Stimulated activated CD4-positive, alpha-beta T cell treated with anti-CD3 and anti-CD28 coated beads, Interleukin-2, amount 100 ng/mL, for 24 hours (primary cell): ENCODE measurements at regions not wholly inside any gene's neighbourhood (a gene's known extent, or its start where the extent isn't known, plus 50 kb on each side); places are given as distances from the start of the nearest gene placed in this dataset.
A peak's percentile ranks its signal among the peaks of the same experiment; 100 is the strongest.
"Not testable (repeated sequence)": the region's sequence is repeated elsewhere in the genome, so short reads cannot be mapped to it uniquely, and the experiment has no call there.

Source experiments
- DNase-seq, 2 donors: peaks; one replicate each; pipeline ENCODE4 v3.0.0-alpha.2; 2020

DNA sequence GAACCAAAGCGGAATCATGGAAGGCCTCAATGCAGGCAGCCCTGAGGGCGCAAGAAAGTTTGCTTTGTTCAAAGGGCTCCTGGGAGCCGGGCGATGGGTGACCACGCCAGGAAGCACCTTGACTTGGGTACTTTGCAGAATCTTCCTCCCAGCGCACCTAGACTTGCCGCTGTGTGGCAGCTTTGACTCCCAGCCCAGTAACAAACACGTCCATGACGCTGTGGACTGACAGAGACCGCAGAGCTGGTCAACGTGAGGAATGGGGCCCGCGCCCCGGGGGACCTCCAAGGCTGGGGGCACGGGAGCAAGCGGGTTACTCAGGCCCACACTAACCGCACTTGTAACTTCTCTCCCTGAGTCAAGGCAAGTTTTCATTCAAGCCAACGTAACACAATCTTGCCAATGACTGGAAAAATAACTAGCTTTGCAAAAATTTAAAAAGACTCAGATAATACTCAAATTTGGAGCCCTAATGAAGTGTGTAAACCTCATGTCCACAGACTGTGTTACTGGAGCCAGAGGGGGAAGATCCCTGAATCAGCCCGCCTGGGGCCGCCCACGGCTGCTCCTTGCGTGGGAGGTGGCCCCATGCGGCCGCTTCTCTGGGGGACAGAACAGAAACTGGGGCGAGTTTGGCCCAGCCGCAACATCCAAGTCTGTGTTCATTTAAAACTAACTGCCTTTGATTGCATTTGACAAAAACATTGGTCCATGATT, 130.8 kb downstream of the DNAJB6 start:
- DNase-seq = no peak

DNA sequence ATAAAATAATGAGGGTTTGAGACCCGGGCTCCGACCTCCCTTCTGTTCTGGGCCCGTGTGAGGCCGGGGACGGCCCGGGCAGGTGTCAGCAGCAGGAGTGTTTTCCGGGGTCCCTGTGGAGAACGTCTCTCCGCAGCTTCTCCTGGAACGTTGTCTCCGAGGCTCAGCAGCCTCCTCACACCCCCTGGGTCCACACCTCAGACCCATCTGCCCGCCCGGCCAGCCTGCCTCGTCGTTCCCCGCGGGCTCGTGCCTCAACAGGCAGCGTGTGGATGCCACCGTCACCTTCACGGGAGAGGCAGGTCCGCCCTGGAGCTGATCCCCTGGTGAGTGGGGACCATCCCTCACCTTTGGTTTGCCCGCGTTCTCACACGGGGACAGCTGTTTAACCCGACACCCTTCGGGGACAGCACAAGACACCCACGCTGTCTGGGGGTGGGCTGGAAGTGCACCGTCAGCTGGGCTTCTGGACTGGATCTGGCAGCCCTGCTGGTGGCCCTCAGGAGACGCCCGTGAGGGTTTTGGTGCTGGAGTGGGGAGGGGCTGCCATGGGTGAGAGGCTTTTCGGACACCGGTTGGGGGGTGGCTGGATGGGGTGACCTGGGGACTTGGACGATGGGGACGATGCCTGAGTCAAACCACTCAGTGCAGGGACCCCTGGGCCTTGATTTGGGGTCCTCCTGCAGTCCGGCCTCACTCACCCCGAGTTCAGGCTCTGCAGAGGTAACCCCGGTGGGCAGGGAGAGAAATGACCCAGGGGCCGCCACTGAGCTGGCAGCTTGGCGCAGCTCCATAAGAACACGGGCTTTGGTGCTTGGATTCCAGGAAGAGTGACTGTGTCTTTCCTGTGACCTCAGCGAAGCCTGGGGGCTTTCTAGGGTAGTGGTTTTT, 131.7 kb downstream of the DNAJB6 start:
- no peak for DNase-seq

DNA sequence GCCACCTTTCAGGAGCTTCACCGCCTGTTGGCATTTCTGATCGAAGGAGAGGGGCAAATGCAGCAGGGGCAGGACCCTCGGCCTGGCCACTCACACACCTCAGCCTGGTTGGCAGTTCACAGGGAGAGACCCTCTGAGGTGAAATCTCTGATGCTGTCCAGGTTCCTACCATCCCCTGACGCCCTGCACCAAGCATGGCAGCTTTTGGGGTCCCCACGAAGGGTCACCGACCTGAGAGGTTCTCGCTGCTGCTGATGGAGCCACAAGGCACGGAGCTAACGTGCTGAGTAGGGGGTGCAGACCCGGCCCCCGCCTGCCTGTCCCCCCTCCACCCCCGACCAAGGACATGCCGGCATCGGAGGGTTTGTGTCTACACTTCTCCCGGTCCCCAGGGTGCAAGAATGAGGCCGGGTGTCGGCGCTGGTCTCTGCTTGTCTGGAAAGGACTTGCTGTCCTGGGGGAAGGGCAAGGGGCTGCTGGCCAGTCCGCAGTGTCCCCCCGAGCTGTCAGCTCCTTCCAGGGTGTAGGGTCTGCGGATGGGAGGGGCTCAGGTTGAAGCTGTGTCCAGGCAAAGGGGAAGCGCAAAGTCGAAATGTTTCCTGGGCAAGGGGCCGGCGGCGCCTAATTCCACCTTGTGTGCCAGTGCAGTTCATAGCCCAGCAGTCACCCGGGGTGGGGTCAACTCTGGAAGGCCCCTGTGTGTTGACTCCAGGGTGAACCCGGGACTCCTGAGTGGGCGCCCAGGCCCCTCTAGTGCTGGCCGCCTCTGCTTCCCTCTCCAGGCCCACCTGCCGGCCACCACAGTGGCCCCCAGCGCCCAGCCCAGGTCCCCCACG, 132.6 kb downstream of the DNAJB6 start:
- DNase-seq = no peak

DNA sequence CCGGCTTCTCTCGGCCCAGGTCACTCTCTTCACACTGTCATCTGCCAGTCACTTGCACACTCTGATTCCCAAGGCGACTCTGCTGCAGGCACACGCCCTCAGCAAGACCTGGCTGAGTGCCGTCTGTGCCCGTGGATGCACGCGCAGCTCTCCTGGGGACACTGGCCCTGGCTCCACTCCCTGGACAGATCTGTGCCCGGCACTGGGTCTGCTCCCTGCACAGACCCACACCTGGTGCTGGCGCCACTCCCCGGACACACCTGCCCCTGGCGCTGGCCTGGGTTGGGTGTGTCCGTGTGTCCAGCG, 133.2 kb downstream of the DNAJB6 start:
- no peak for DNase-seq

DNA sequence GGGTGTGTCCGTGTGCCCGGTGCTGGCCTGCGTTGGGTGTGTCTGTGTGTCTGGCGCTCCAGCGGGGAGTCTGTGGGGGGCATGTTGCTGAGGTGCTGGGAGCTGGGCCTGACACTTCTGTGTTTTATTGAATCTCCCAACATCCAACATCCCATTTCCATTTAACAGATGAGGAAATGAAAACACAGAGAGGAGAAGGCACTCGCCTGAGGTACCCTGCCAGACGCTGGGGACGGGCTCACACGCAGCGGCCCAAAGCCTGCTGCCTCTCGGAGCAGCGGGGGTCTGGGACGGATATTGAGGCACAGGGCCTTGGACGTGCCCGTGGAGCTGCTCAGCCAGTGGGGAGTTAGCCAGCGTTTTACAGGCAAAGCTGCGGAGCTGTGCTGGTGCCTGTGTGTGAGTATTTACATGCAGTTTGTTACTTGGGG, 133.9 kb downstream of the DNAJB6 start:
- no peak for DNase-seq

DNA sequence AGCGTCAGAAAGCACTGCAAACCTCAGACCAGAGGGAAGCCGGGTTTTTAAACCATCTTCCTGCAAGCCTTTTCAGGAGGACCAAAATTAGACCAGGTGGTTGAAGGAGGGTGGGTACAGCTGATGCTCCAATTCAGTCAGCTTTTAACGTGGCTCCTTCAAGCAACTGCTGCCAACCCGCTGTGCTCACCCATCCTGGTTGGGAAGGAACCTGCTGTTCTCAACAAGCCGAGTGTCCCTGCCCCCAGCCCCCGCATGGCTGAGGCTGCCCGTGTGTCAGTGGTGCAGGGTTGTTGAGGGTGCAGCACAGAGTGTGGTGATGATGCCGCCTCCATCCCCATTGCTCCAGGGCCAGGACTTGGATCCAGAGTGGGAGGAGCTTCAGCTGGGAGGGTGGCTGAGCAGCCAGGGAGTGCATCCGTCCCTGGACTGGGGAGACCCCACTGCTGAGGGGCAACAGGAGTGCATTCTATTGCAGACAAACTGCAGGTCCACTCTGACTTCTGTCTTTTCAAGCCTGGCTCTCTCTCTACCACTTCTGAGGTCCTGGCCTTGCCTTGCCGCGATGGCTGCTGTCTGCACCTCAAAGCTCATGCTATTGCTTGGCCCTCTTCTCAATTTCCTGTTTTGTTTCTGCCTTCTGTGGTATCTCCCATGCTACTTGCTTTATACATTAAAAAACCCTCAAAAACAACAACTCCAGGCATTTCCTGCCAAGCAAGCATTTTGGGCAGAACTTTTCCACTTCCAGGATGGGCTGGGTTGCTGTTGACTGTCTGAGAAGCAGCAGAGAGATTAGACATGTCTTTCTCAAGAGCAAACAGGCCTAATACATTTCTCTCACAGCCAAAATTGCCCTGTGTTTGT, 134.7 kb downstream of the DNAJB6 start:
- DNase-seq = no peak

DNA sequence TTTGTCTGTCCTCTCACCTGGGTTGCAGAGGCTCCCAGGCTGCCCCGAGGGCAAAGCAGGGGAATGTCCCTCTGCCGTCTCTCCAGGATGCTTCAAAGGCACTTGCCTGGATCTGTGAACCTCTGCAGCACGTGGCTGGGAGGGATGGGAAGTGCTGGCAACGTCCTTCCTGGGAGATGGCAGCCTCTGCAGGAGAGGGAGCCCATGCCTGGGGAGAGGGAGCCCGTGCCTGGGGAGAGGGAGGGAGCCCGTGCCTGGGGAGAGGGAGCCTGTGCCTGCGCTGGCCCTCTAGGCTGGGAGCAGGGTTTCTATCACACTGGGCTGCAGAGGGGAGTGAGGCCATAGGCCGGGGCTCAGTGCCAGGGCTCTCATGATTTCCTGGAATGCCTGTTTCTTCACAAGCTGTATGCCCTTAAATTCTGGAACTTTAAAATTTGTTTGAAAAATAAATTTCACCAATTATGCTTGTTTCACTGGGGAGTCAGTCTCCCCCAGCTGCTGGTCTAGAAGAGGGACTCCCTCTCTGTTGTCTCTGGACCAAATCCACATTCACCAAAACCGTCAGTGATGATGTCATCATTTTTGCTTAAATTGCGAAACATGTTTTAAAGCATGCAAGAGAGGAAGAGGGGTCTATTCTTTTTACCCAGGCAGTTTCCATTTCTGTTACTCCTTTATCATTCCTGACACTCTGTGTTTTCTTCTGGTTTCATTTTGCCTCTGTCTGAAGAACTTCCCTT, 135.7 kb downstream of the DNAJB6 start:
- DNase-seq = no peak

DNA sequence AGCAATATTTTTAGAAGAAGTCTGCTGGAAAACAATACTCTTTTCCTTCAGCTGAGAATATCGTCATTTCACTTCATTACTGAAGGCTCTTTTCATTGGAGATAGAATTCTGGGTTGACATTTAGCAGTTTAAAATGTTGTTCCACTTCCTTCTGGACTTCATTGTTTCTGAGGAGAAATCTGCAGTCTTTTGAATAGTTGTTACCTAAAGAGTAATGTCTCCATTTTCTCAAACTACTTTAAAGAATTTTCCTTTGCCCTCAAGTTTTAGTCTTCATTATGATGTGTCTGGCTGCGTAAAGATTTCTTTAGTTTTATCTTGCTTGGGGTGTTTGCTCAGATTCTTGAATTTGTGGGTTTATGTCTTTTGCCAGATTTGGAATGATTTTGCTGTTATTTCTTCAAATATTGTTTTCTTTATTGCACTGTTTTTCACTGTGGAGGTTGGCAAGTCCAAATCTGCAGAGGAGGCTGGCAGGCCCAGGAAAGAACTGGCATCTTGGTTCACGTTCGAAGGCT, 136.3 kb downstream of the DNAJB6 start:
- DNase-seq = no peak

DNA sequence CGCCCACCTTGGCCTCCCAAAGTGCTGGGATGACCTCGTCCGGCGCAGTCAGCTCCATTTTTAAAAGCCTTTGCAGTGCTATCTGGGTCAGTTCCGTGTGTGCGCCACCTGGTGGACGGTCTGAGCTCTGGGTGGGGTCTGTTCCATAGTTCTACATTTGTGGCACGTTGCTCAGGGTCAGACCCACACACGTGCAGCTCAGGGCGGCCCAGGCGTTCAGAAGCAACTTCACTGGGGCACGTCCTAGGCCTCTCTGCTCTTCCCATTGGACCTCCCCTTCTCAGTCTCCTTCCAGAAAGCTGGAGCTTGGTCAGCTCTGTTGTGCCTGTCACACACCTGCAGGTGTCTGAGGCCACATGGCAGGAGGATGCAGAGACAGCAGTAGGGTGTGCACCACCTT, 137.9 kb downstream of the DNAJB6 start:
- peak in 1 of 2 donors; percentile 50 for DNase-seq

DNA sequence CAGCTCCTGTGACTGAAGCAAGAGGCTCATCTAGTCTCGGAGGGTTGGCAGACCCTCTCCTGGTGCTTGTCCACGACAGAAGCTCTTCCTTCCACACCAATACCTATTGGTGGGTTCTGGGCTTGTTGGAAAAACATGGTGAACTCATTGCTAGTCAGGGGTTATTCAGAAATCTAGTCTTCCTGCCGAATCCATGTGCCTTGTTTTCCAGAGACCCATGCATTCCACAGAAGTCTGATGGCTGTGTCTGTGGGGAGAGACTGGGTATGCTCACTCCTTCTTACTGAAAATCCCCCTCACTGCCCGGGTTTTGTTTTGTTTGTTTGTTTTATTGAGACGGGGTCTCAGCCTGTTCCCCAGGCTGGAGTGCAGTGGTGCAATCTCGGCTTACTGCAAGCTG, 138.3 kb downstream of the DNAJB6 start:
- DNase-seq = no peak

DNA sequence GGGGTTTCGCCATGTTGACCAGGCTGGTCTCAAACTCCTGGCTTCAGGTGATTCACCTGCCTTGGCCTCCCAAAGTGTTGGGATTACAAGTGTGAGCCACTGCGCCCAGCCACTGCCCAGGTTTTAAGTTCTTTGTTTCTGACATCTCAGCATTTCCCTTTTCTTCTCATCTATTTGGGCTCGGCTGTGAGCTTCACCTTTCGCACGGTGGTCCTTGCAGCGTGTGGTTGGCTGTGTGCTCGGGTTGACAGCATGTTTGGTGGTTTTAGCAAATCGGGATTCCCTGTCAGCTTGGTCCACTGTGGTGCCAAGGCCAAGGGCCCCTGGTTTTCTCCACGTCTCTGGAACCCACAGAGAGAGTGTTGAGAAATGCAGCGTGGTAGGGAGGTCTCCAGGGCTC, 138.8 kb downstream of the DNAJB6 start:
- no peak for DNase-seq

DNA sequence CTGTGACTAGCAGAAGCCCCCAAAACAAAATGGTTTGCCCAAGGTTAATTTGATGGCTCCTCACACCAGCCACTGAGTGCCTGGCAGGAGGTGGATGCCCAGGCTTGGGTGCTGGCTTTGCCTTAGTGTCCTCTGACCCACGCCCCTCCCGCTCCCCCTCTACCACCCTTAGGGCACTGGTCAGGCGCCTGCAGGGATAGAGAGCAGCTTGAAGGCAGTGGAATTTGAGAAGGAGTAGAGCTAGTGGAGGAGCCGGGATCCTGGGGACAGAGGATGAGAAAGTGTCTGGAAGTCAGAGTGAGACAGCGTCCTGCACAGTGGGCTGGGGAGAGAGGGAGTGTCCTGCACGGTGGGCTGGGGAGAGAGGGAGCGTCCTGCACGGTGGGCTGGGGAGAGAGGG, 139.4 kb downstream of the DNAJB6 start:
- DNase-seq = no peak

DNA sequence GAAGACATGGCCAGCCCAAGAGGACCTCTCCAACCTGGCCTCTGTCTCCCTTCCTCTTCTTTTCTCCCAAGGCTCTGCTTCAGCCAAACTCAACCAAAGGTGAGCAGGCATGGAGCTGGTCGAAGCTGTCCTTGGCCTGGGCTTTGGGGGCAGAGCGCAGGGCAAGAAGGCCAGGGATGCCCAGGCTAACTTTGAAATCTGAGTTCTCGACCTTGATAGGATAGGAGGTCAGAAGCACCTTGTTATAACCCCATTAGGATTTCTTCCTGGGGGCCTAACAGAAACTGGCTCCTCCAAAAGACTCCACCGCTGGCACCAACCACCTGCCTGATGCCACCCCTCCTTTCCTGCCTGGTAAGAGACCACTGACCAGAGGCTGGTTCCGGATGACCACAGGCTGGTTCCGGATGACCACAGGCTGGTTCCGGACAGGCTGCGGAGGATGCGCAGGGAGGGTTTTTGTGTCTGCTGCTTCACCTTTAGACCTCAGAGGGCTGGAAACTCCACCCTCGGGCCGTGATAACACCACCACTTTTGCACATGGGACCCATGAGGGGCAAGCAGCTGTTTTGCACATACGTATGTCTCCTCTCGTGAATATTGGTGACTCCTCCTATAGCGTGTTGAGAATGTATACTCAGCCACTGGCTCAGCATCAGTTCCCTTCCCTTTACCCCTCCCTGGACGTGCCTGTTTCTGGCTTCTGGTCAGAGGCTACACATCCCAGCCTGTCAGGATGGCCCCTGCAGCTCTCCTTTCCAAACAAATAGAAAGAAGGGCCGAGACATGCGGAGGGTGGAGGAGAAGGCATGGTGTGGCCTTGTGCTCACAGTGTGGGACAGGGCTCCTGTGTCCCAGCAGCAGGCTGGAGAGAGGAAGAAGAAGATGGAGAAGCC, 140.1 kb downstream of the DNAJB6 start:
- DNase-seq = no peak

DNA sequence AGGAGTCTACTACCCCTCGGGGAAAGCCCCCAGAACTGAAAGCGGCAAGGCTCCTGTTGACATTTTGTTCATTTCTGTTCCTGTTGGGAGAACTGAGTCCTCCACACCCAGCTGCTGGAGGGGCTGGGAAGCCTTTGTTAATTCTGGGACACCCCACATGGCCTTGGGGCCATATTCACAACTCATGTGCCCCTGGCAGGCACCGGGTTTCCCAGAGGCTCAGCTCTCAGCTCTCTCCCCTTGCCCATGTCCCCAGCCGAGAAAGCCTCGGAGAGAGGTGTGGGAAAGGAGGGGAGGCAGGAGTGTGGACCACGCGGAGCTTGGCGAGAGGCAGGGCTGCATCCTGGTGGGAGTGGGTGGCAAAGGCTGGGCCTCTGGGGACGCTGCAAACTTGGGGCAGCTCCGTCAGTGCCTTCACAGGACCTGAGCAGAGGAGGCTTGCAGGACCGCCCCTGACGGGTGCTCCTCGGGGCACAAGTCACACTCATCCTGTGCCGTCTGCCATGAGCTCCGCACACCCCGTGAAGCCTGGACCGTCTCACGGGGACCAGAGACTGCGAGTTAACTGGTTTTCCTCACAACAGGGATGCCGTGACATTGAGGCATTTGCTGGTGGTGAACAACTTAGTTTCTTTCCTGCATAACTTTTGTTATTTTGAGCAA, 140.9 kb downstream of the DNAJB6 start:
- DNase-seq = peak in 1 of 2 donors; percentile 38

DNA sequence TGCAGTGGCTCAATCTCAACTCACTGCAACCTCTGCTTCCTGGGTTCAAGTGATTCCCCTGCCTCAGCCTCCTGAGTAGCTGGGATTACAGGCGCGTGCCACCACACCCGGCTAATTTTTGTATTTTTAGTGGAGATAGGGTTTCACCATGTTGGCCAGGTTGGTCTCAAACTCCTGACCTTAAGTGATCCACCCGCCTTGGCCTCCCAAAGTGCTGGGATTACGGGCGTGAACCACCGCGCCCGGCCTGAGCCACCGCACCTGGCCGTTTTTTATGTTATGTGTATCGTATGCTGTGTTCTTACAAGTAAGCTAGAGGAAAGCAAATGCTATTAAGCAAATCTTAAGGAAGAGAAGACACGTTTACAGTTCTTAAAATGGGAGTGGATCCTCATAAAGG, 141.8 kb downstream of the DNAJB6 start:
- DNase-seq = not testable (repeated sequence)

DNA sequence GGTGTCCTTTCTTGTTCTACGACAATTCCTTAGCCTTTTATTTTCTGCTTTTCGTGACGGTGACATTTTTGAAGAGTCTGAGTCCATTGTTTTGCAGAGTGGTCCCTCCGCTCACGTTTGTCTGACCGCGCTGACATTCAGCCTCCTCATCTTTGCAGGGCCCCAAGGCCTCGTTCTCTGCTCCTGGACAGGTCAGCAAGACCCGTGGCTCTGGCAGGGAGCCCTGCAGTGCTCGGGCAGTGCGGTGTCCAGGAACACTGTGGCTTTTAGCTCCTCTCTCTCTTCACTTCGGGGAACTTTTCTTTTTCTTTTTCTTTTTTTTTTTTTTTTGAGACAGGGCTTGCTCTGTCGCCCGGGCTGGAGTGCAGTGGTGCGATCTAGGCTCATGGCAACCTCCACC, 142.5 kb downstream of the DNAJB6 start:
- no peak for DNase-seq

DNA sequence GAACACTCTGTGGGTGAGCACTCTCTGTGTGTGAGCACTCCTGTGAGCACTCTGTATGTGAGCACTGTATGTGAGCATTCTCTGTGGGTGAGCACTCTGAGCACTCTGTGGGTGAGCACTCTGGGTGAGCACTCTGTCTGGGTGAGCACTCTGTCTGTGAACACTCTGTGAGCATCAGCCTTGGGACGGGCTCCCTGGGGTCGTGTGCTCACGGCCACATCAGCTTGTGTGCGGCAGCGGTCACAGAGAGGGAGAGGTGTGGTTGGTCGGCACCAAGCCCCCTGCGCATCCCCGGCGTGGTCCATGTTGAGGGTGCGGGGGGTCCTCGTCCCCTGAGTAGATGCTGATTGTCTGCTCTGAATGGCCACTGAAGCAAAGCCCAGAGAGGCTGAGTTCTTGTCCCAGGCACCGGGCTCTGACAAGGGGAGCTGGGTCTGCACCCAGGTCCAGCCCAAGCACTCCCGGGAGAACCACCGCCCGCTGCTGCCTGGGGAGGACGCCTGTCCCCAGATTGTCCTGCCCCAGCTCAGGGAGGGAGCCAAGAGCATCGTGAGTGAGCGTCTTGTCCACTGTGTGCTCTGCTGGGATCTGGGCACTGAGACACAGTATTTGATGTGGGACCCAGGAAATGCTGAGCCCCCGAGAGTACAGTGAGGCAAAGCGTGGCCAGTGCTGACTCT, 143.7 kb downstream of the DNAJB6 start:
- DNase-seq = no peak

DNA sequence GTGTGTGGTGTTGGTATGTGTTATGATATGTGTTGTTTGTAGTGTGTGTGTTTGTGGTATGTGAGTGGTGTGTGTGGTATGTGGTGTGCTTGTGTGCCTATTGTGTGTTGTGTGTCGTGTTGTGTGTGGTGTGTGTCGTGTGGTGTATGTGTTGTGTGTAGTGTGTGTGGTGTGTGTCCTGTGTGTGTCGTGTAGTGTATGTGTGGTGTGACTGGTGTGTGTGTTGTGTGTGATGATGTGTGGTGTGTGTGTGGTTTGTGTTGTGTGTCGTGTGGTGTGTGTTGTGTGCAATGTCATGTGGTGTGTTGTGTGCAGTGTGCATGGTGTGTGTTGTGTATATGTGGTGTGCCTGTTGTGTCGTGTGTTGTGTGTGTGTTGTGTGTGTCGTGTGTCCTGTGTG, 144.6 kb downstream of the DNAJB6 start:
- no peak for DNase-seq

DNA sequence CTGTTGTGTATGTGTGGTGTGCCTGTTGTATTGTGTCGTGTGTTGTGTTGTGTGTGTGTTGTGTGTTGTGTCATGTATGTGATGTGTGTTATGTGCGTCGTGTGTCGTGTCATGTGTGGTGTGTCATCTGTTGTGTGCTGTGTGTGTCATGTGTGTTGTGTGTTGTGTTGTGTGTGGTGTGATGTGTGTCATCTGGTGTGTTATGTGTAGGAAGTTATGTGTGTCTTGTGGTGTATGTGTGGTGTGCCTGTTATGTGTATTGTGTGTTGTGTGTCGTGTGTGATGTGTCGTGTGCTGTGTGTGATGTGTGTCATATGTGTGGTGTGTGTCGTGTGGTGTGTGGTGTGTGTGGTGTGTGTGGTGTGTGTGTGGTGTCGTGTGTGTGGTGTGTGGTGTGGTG, 145.2 kb downstream of the DNAJB6 start:
- DNase-seq = no peak
